ENCODE measurements at regions not wholly inside any gene's neighbourhood (a gene's known extent, or its start where the extent isn't known, plus 50 kb on each side); places are given as distances from the start of the nearest gene placed in this dataset.

GRCh38 chr6:23855497-23856116, 270.4 kb upstream of the NRSN1 start:
- Histone ChIP-seq H3K4me2 (no peak overlapping the region), H3K27ac (no peak overlapping the region), H3K4me3 (no peak overlapping the region), H3F3A (ENCODE audit: insufficient read depth, low read depth) (no peaks in the 10 kb centered on the region), H3K27me3 (ENCODE audit: insufficient read depth, low read depth) (no peaks in the 10 kb centered on the region), H2AFZ (no peak overlapping the region), H3K9me3 (ENCODE audit: insufficient read depth, low read depth) (no peaks in the 10 kb centered on the region), H3K9me2 (ENCODE audit: insufficient read depth) (no peaks in the 10 kb centered on the region), H4K20me1 (ENCODE audit: insufficient read depth) (no peaks in the 10 kb centered on the region), H3K4me1 (replicated peaks; ENCODE audit: insufficient read depth) (no peaks in the 10 kb centered on the region), H3K79me2 (ENCODE audit: low read depth) (no peaks in the 10 kb centered on the region), H3K36me3 (ENCODE audit: low read depth) (no peaks in the 10 kb centered on the region)
- no peak for DNase-seq
- no TSS peak for BruUV-seq (replicated peaks)
- intact Hi-C loops (cut with micrococcal nuclease; ENCODE audit: unreplicated experiment): no loop called here
- TF ChIP-seq CTCF (conservative IDR thresholded peaks at IDR 0.05) (no peak), EZH2 (IDR thresholded peaks at IDR 0.05; ENCODE audit: low read depth) (no peak)
- ChIA-PET CTCF (no interaction called here), POLR2A (ENCODE audit: unreplicated experiment) (no interaction called here)

DNA sequence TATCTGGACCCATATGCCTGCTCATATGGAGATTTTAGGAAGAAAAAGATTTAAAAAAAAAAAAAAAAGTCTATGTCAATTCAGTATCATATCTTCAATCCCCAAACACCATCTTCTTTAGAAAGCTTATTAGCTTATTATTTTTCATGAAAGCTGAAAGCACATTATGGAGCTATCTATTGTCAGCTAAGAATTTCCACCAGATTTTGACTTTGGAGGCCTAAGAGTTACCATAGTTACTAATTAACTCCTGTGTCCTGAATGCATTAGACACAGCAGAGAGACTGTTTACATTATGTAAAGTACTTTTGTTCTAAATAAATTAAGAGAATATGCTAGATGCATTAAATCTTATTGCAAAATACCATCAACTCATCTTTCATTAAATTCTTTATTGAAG, 255.5 kb upstream of the NRSN1 start:
- ChIA-PET CTCF (no interaction called here), POLR2A (ENCODE audit: unreplicated experiment) (no interaction called here)
- Histone ChIP-seq H3K9me3 (ENCODE audit: insufficient read depth, low read depth) (no peaks in the 10 kb centered on the region), H3K4me3 (no peak overlapping the region), H3K4me1 (replicated peaks; ENCODE audit: insufficient read depth) (no peaks in the 10 kb centered on the region), H2AFZ (no peak overlapping the region), H3K36me3 (ENCODE audit: low read depth) (no peaks in the 10 kb centered on the region), H3K27ac (no peak overlapping the region), H3K27me3 (ENCODE audit: insufficient read depth, low read depth) (no peaks in the 10 kb centered on the region), H3F3A (ENCODE audit: insufficient read depth, low read depth) (no peaks in the 10 kb centered on the region), H3K9me2 (ENCODE audit: insufficient read depth) (no peaks in the 10 kb centered on the region), H4K20me1 (ENCODE audit: insufficient read depth) (no peaks in the 10 kb centered on the region), H3K4me2 (no peak overlapping the region), H3K79me2 (ENCODE audit: low read depth) (no peaks in the 10 kb centered on the region)
- BruUV-seq (replicated peaks): no TSS peak
- TF ChIP-seq EZH2 (IDR thresholded peaks at IDR 0.05; ENCODE audit: low read depth) (no peak), CTCF (conservative IDR thresholded peaks at IDR 0.05) (no peak)
- no peak for DNase-seq
- intact Hi-C loops (cut with micrococcal nuclease; ENCODE audit: unreplicated experiment): no loop called here

GRCh38 chr6:23873161-23873560, 252.9 kb upstream of the NRSN1 start:
- POLR2A ChIA-PET (ENCODE audit: unreplicated experiment): no interaction called here
- Histone ChIP-seq H3K4me2 (no peak overlapping the region), H3K4me3 (no peak overlapping the region), H3K4me1 (replicated peaks; ENCODE audit: insufficient read depth) (no peaks in the 10 kb centered on the region), H3K79me2 (ENCODE audit: low read depth) (no peaks in the 10 kb centered on the region), H3K9me2 (ENCODE audit: insufficient read depth) (no peaks in the 10 kb centered on the region), H3K27me3 (ENCODE audit: insufficient read depth, low read depth) (no peaks in the 10 kb centered on the region), H3K36me3 (ENCODE audit: low read depth) (no peaks in the 10 kb centered on the region), H4K20me1 (ENCODE audit: insufficient read depth) (no peaks in the 10 kb centered on the region), H2AFZ (no peak overlapping the region), H3K27ac (no peak overlapping the region), H3F3A (ENCODE audit: insufficient read depth, low read depth) (no peaks in the 10 kb centered on the region), H3K9me3 (ENCODE audit: insufficient read depth, low read depth) (no peaks in the 10 kb centered on the region)
- BruUV-seq (replicated peaks): no TSS peak
- TF ChIP-seq CTCF (conservative IDR thresholded peaks at IDR 0.05) (no peak), EZH2 (IDR thresholded peaks at IDR 0.05; ENCODE audit: low read depth) (no peak)
- DNase-seq: no peak
- CTCF ChIA-PET: no interaction called here
- intact Hi-C loops (cut with micrococcal nuclease; ENCODE audit: unreplicated experiment): no loop called here
